ENCODE measurements at regions not wholly inside any gene's neighbourhood (a gene's known extent, or its start where the extent isn't known, plus 50 kb on each side); places are given as distances from the start of the nearest gene placed in this dataset.

- Histone ChIP-seq H3K36me3 (ENCODE audit: control insufficient read depth in 3 of 3, insufficient read depth in 3 of 3, low read length in 3 of 3) (no peaks in the 10 kb centered on the region), H3K9ac (ENCODE audit: low read depth in 1 of 3, low read length in 3 of 3) (no peak overlapping the region), H3K9me3 (ENCODE audit: control insufficient read depth in 3 of 3, low read length in 3 of 3) (no peaks in the 10 kb centered on the region), H3K27ac (ENCODE audit: low read depth, low read length) (no peak overlapping the region), H3K4me1 (ENCODE audit: control insufficient read depth in 3 of 3, insufficient read depth in 3 of 3, low read length in 3 of 3) (peaks cover 0 to 9% (median 3%) of the 10 kb centered on the region in 3 donors), H3K27me3 (ENCODE audit: control insufficient read depth in 3 of 3, insufficient read depth in 3 of 3, low read length in 3 of 3) (no peaks in the 10 kb centered on the region), H3K4me3 (ENCODE audit: low read length in 3 of 3) (no peak overlapping the region)
Measured at GRCh38 chr3:178184833-178185232, 351.4 kb upstream of the KCNMB2 start.

- no peak overlapping the region for H3K4me3 ChIP-seq (ENCODE audit: low read length in 3 of 3)
- H3K9ac ChIP-seq (ENCODE audit: low read depth in 1 of 3, low read length in 3 of 3): no peak overlapping the region
- peaks cover 0 to 9% (median 3%) of the 10 kb centered on the region in 3 donors for H3K4me1 ChIP-seq (ENCODE audit: control insufficient read depth in 3 of 3, insufficient read depth in 3 of 3, low read length in 3 of 3)
- H3K9me3 ChIP-seq (ENCODE audit: control insufficient read depth in 3 of 3, low read length in 3 of 3): no peaks in the 10 kb centered on the region
- no peaks in the 10 kb centered on the region for H3K27me3 ChIP-seq (ENCODE audit: control insufficient read depth in 3 of 3, insufficient read depth in 3 of 3, low read length in 3 of 3)
- H3K27ac ChIP-seq (ENCODE audit: low read depth, low read length): no peak overlapping the region
- H3K36me3 ChIP-seq (ENCODE audit: control insufficient read depth in 3 of 3, insufficient read depth in 3 of 3, low read length in 3 of 3): no peaks in the 10 kb centered on the region
Measured at GRCh38 chr3:178186666-178187065, 349.6 kb upstream of the KCNMB2 start.

- Histone ChIP-seq H3K9me3 (ENCODE audit: control insufficient read depth in 3 of 3, low read length in 3 of 3) (no peaks in the 10 kb centered on the region), H3K27me3 (ENCODE audit: control insufficient read depth in 3 of 3, insufficient read depth in 3 of 3, low read length in 3 of 3) (no peaks in the 10 kb centered on the region), H3K4me3 (ENCODE audit: low read length in 3 of 3) (no peak overlapping the region), H3K4me1 (ENCODE audit: control insufficient read depth in 3 of 3, insufficient read depth in 3 of 3, low read length in 3 of 3) (peaks cover 0 to 6% (median 3%) of the 10 kb centered on the region in 3 donors), H3K36me3 (ENCODE audit: control insufficient read depth in 3 of 3, insufficient read depth in 3 of 3, low read length in 3 of 3) (no peaks in the 10 kb centered on the region), H3K27ac (ENCODE audit: low read depth, low read length) (no peak overlapping the region), H3K9ac (ENCODE audit: low read depth in 1 of 3, low read length in 3 of 3) (no peak overlapping the region)
Measured at GRCh38 chr3:178189854-178190253, 346.4 kb upstream of the KCNMB2 start.

- Histone ChIP-seq H3K27ac (ENCODE audit: low read depth, low read length) (no peak overlapping the region), H3K4me3 (ENCODE audit: low read length in 3 of 3) (no peak overlapping the region)
Measured at GRCh38 chr3:178193846-178194245, 342.4 kb upstream of the KCNMB2 start.

GRCh38 chr3:178194539-178194938 lies 341.7 kb upstream of the KCNMB2 start:
- Histone ChIP-seq H3K27me3 (ENCODE audit: control insufficient read depth in 3 of 3, insufficient read depth in 3 of 3, low read length in 3 of 3) (no peaks in the 10 kb centered on the region), H3K4me1 (ENCODE audit: control insufficient read depth in 3 of 3, insufficient read depth in 3 of 3, low read length in 3 of 3) (peaks cover 0 to 10% (median 3%) of the 10 kb centered on the region in 3 donors), H3K9ac (ENCODE audit: low read depth in 1 of 3, low read length in 3 of 3) (no peak overlapping the region), H3K4me3 (ENCODE audit: low read length in 3 of 3) (no peak overlapping the region), H3K36me3 (ENCODE audit: control insufficient read depth in 3 of 3, insufficient read depth in 3 of 3, low read length in 3 of 3) (no peaks in the 10 kb centered on the region), H3K9me3 (ENCODE audit: control insufficient read depth in 3 of 3, low read length in 3 of 3) (no peaks in the 10 kb centered on the region), H3K27ac (ENCODE audit: low read depth, low read length) (peak overlapping the region; percentile 54)

More at GRCh38 chr3:178193846-178194245, 342.4 kb upstream of the KCNMB2 start:
- Histone ChIP-seq H3K4me1 (ENCODE audit: control insufficient read depth in 3 of 3, insufficient read depth in 3 of 3, low read length in 3 of 3) (peaks cover 0 to 10% (median 3%) of the 10 kb centered on the region in 3 donors), H3K9me3 (ENCODE audit: control insufficient read depth in 3 of 3, low read length in 3 of 3) (no peaks in the 10 kb centered on the region), H3K9ac (ENCODE audit: low read depth in 1 of 3, low read length in 3 of 3) (no peak overlapping the region), H3K27me3 (ENCODE audit: control insufficient read depth in 3 of 3, insufficient read depth in 3 of 3, low read length in 3 of 3) (no peaks in the 10 kb centered on the region), H3K36me3 (ENCODE audit: control insufficient read depth in 3 of 3, insufficient read depth in 3 of 3, low read length in 3 of 3) (no peaks in the 10 kb centered on the region)

- Histone ChIP-seq H3K36me3 (ENCODE audit: control insufficient read depth in 3 of 3, insufficient read depth in 3 of 3, low read length in 3 of 3) (no peaks in the 10 kb centered on the region), H3K9ac (ENCODE audit: low read depth in 1 of 3, low read length in 3 of 3) (no peak overlapping the region), H3K4me1 (ENCODE audit: control insufficient read depth in 3 of 3, insufficient read depth in 3 of 3, low read length in 3 of 3) (peaks cover 0 to 10% (median 3%) of the 10 kb centered on the region in 3 donors), H3K27ac (ENCODE audit: low read depth, low read length) (peak overlapping the region; percentile 54), H3K27me3 (ENCODE audit: control insufficient read depth in 3 of 3, insufficient read depth in 3 of 3, low read length in 3 of 3) (no peaks in the 10 kb centered on the region), H3K4me3 (ENCODE audit: low read length in 3 of 3) (no peak overlapping the region), H3K9me3 (ENCODE audit: control insufficient read depth in 3 of 3, low read length in 3 of 3) (no peaks in the 10 kb centered on the region)
Measured at GRCh38 chr3:178195824-178196223, 340.4 kb upstream of the KCNMB2 start.

GRCh38 chr3:178198329-178198728 lies 337.9 kb upstream of the KCNMB2 start:
- H3K4me3 ChIP-seq (ENCODE audit: low read length in 3 of 3): no peak overlapping the region
- no peaks in the 10 kb centered on the region for H3K36me3 ChIP-seq (ENCODE audit: control insufficient read depth in 3 of 3, insufficient read depth in 3 of 3, low read length in 3 of 3)
- H3K27ac ChIP-seq (ENCODE audit: low read depth, low read length): no peak overlapping the region
- H3K9me3 ChIP-seq (ENCODE audit: control insufficient read depth in 3 of 3, low read length in 3 of 3): no peaks in the 10 kb centered on the region
- H3K27me3 ChIP-seq (ENCODE audit: control insufficient read depth in 3 of 3, insufficient read depth in 3 of 3, low read length in 3 of 3): no peaks in the 10 kb centered on the region
- peaks cover 0 to 10% (median 7%) of the 10 kb centered on the region in 3 donors for H3K4me1 ChIP-seq (ENCODE audit: control insufficient read depth in 3 of 3, insufficient read depth in 3 of 3, low read length in 3 of 3)
- H3K9ac ChIP-seq (ENCODE audit: low read depth in 1 of 3, low read length in 3 of 3): no peak overlapping the region

GRCh38 chr3:178200316-178200715 lies 335.9 kb upstream of the KCNMB2 start:
- H3K4me3 ChIP-seq (ENCODE audit: low read length in 3 of 3): no peak overlapping the region
- H3K4me1 ChIP-seq (ENCODE audit: control insufficient read depth in 3 of 3, insufficient read depth in 3 of 3, low read length in 3 of 3): peaks cover 0 to 4% (median 0%) of the 10 kb centered on the region in 3 donors
- H3K9me3 ChIP-seq (ENCODE audit: control insufficient read depth in 3 of 3, low read length in 3 of 3): no peaks in the 10 kb centered on the region
- H3K36me3 ChIP-seq (ENCODE audit: control insufficient read depth in 3 of 3, insufficient read depth in 3 of 3, low read length in 3 of 3): no peaks in the 10 kb centered on the region
- H3K9ac ChIP-seq (ENCODE audit: low read depth in 1 of 3, low read length in 3 of 3): no peak overlapping the region
- H3K27me3 ChIP-seq (ENCODE audit: control insufficient read depth in 3 of 3, insufficient read depth in 3 of 3, low read length in 3 of 3): no peaks in the 10 kb centered on the region
- H3K27ac ChIP-seq (ENCODE audit: low read depth, low read length): no peak overlapping the region

GRCh38 chr3:178201714-178202113 lies 334.5 kb upstream of the KCNMB2 start:
- no peak overlapping the region for H3K4me3 ChIP-seq (ENCODE audit: low read length in 3 of 3)
- H3K9me3 ChIP-seq (ENCODE audit: control insufficient read depth in 3 of 3, low read length in 3 of 3): no peaks in the 10 kb centered on the region
- no peak overlapping the region for H3K27ac ChIP-seq (ENCODE audit: low read depth, low read length)
- peaks cover 0 to 4% (median 0%) of the 10 kb centered on the region in 3 donors for H3K4me1 ChIP-seq (ENCODE audit: control insufficient read depth in 3 of 3, insufficient read depth in 3 of 3, low read length in 3 of 3)
- H3K27me3 ChIP-seq (ENCODE audit: control insufficient read depth in 3 of 3, insufficient read depth in 3 of 3, low read length in 3 of 3): no peaks in the 10 kb centered on the region
- H3K9ac ChIP-seq (ENCODE audit: low read depth in 1 of 3, low read length in 3 of 3): no peak overlapping the region
- H3K36me3 ChIP-seq (ENCODE audit: control insufficient read depth in 3 of 3, insufficient read depth in 3 of 3, low read length in 3 of 3): no peaks in the 10 kb centered on the region

- Histone ChIP-seq H3K4me1 (ENCODE audit: control insufficient read depth in 3 of 3, insufficient read depth in 3 of 3, low read length in 3 of 3) (peaks cover 0 to 4% (median 0%) of the 10 kb centered on the region in 3 donors), H3K36me3 (ENCODE audit: control insufficient read depth in 3 of 3, insufficient read depth in 3 of 3, low read length in 3 of 3) (no peaks in the 10 kb centered on the region), H3K4me3 (ENCODE audit: low read length in 3 of 3) (no peak overlapping the region), H3K9ac (ENCODE audit: low read depth in 1 of 3, low read length in 3 of 3) (no peak overlapping the region), H3K9me3 (ENCODE audit: control insufficient read depth in 3 of 3, low read length in 3 of 3) (no peaks in the 10 kb centered on the region), H3K27me3 (ENCODE audit: control insufficient read depth in 3 of 3, insufficient read depth in 3 of 3, low read length in 3 of 3) (no peaks in the 10 kb centered on the region), H3K27ac (ENCODE audit: low read depth, low read length) (no peak overlapping the region)
Measured at GRCh38 chr3:178202194-178202593, 334.0 kb upstream of the KCNMB2 start.

Data from skeletal muscle tissue (tissue), 3 donors.